ENCODE measurements at regions not wholly inside any gene's neighbourhood (a gene's known extent, or its start where the extent isn't known, plus 50 kb on each side); places are given as distances from the start of the nearest gene placed in this dataset.

DNA sequence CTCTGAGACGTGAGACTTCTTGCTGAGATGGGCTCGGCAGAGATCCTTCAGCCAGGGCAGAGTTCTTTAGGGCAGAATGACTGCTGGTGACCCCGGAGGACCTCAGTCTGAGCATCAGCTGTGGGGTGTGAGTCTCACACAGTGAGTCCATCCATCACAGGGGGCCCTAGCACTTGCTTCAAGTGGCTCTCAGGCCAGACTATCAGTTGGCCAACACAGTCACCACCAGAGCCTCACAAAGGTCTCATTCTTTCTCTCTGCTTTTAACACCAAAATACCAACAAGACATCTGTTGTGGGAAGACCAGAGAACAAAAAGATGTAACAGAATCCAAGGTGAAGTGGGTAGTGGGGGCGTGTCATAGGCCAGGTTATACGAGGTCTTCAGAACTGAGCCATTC is 345.6 kb upstream of the NRP1 start:
- no peak for FAIRE-seq
- intact Hi-C loops (cut with DNase I), result no loop called here
- H3K27me3 ChIP-seq, result no peaks in the 10 kb centered on the region
- H3K27ac ChIP-seq, result no peak overlapping the region
- ATAC-seq, result no peak
- H3K4me3 ChIP-seq, result no peak overlapping the region
- TF ChIP-seq, protein P1, sequence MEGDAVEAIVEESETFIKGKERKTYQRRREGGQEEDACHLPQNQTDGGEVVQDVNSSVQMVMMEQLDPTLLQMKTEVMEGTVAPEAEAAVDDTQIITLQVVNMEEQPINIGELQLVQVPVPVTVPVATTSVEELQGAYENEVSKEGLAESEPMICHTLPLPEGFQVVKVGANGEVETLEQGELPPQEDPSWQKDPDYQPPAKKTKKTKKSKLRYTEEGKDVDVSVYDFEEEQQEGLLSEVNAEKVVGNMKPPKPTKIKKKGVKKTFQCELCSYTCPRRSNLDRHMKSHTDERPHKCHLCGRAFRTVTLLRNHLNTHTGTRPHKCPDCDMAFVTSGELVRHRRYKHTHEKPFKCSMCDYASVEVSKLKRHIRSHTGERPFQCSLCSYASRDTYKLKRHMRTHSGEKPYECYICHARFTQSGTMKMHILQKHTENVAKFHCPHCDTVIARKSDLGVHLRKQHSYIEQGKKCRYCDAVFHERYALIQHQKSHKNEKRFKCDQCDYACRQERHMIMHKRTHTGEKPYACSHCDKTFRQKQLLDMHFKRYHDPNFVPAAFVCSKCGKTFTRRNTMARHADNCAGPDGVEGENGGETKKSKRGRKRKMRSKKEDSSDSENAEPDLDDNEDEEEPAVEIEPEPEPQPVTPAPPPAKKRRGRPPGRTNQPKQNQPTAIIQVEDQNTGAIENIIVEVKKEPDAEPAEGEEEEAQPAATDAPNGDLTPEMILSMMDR (IDR thresholded peaks at IDR 0.05), result no peak
- H3K4me1 ChIP-seq, result no peaks in the 10 kb centered on the region
- WGBS, 2 donors, result 76 to 86% methylated on average over 5 of the region's 5 CpGs
- no peaks in the 10 kb centered on the region for H3K9me3 ChIP-seq
- no peak for DNase-seq
- H3K36me3 ChIP-seq, result no peaks in the 10 kb centered on the region

DNA sequence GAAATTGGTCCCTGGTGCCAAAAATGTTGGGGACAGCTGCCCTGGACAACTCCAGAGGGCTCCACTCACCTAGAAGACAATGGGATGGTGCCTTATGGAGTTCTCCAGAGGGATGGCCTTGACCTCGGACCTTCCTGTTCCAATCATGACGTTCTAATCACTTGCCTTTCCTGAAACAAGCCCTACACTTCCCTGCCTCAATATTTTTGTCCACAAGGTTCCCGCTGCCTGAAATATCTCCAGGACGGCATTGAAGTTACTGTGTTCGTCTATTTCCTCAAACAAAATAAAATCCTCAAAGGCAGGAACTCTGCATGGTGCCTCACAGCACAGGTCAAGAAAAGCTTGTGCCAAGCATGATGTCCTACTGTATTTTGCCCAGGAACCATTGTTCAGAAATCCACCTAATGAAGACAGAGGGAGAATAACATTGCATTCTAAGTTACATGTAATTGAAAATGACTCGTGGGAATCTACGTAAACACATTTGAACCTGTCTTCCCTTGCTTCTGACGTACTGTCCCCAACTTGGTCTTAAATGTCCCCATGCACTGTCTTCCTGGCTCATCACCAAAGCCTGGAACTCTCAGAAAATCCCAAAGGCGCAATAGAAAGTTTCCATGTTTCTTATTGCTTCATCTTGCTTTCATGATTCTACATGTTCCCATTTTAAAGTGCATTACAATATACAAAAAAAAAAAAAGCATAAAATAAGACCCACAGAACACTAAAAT is 342.3 kb upstream of the NRP1 start:
- FAIRE-seq, result no peak
- no peak for DNase-seq
- no peaks in the 10 kb centered on the region for H3K9me3 ChIP-seq
- intact Hi-C loops (cut with DNase I), result no loop called here
- H3K27ac ChIP-seq, result no peak overlapping the region
- H3K4me3 ChIP-seq, result no peak overlapping the region
- ATAC-seq, result no peak
- H3K4me1 ChIP-seq, result no peaks in the 10 kb centered on the region
- TF ChIP-seq, protein P1 (IDR thresholded peaks at IDR 0.05), result no peak
- no peaks in the 10 kb centered on the region for H3K36me3 ChIP-seq
- no peaks in the 10 kb centered on the region for H3K27me3 ChIP-seq
- WGBS, 2 donors, result 76 to 84% methylated on average over 9 of the region's 9 CpGs

DNA sequence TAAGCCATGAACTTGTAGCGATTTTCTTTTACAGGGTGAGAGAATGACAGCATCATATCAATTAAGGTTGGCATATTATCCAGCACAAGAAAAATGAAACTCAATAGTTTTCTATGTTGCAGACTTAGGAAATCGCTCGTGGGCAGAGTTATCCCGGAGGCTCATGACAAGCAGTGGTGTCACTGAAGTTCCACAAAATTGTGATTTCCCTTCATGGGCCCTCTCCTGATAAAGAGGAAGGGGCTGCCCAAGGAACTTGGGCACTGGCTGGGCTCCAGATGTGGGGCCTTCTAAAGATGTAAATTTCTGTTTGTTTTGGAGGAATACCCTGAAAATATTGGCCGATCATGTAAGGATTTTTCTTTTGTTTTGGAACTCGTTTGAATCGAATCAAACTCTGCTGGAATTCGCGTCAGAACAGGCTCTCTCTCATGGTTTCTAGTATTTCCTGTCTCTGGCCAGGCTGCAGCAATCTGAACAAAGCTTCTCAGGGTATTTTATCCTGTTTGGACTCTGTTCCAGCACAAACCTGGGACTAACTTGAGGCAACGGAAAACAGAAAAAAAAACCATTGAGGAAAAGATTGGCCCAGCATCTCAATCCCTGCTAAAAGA is 340.6 kb upstream of the NRP1 start:
- Histone ChIP-seq H3K27me3 (no peaks in the 10 kb centered on the region), H3K4me1 (no peaks in the 10 kb centered on the region), H3K4me3 (no peak overlapping the region), H3K36me3 (no peaks in the 10 kb centered on the region), H3K27ac (no peak overlapping the region), H3K9me3 (no peaks in the 10 kb centered on the region)
- DNase-seq (no peak), FAIRE-seq (no peak), ATAC-seq (no peak)
- intact Hi-C loops (cut with DNase I), result no loop called here
- WGBS, 2 donors, result 63 to 66% methylated on average over 10 of the region's 10 CpGs
- TF ChIP-seq, protein P1 (IDR thresholded peaks at IDR 0.05), result no peak

DNA sequence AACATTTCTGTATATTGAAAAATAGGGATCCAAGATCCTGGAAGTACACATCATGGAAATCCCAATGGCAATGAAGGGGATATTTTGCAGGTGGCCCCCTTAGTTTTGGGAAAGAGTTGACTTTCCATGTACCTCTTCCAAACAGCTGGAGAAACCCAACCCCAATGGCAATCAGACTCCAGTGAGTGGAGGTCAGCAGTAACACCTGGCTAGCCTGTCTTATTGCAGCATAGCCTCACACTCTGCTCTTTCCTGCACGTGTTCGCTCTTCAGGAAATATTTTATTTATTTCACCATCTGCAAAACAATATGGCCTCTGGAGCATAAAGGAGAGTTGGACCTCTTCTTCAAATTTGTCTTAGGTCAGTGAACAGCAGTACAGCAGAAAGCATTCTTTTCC is 340.0 kb upstream of the NRP1 start:
- FAIRE-seq (no peak), ATAC-seq (no peak), DNase-seq (no peak)
- Histone ChIP-seq H3K27me3 (no peaks in the 10 kb centered on the region), H3K36me3 (no peaks in the 10 kb centered on the region), H3K9me3 (no peaks in the 10 kb centered on the region), H3K4me3 (no peak overlapping the region), H3K4me1 (no peaks in the 10 kb centered on the region), H3K27ac (no peak overlapping the region)
- WGBS, 2 donors, result 78 to 87% methylated on average over 2 of the region's 2 CpGs
- intact Hi-C loops (cut with DNase I), result no loop called here
- TF ChIP-seq, protein P1 (IDR thresholded peaks at IDR 0.05), result no peak

DNA sequence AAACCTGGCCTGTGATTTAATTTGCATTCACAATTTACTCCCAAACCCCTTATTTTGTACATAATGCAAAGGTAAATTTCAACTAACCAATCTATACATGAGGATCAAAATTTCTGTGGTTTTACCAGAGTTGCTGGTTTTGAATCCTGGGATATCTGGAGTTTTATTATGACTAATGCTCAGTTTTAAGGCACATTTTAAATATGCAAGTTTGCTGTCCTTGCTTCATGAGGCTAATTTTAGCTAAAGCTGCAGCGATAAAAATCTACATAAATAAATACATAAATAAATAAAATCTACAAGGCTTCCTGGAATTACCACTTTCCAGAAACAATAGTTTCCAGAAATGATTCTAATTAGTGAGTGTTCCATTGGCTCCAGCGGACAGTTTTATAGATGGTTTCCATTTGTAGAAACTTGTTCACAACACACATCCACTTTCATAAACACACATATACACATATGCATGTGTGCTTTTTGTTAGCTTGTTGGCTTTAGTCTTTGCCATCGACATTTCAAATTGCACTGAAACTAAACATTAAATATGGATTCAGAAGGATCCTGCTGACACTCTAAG is 339.5 kb upstream of the NRP1 start:
- FAIRE-seq (no peak), ATAC-seq (no peak)
- WGBS, 2 donors, result 80 to 86% methylated on average over 3 of the region's 3 CpGs

More for the DNA sequence above, 339.5 kb upstream of the NRP1 start:
- no peak overlapping the region for H3K4me3 ChIP-seq
- H3K27me3 ChIP-seq, result no peaks in the 10 kb centered on the region
- H3K27ac ChIP-seq, result no peak overlapping the region
- TF ChIP-seq, protein P1 (IDR thresholded peaks at IDR 0.05), result no peak
- DNase-seq, result no peak
- H3K4me1 ChIP-seq, result no peaks in the 10 kb centered on the region
- H3K36me3 ChIP-seq, result no peaks in the 10 kb centered on the region
- no peaks in the 10 kb centered on the region for H3K9me3 ChIP-seq
- intact Hi-C loops (cut with DNase I), result no loop called here
